ENCODE measurements at regions not wholly inside any gene's neighbourhood (a gene's known extent, or its start where the extent isn't known, plus 50 kb on each side); places are given as distances from the start of the nearest gene placed in this dataset.

DNA sequence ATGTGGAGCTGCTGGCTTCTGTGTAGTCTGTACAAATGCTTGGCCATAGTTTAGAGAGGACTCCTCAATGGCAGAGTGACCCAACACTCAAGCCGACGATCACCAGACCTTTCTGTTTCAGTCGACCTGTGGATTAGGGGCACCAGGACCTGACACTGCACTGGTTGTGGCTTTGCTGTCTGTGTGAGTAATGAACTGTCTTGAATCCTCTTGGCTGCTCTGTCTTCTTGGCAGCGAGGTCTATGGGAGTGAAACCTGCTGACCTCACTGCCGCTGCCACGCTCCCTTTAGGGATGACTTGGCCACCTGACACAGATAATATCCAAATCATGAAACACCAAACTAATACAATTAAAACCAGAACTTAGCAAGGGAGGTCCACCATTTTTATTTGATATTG is 83.5 kb upstream of the C14orf180 start (continued):
- TF ChIP-seq, protein P1, sequence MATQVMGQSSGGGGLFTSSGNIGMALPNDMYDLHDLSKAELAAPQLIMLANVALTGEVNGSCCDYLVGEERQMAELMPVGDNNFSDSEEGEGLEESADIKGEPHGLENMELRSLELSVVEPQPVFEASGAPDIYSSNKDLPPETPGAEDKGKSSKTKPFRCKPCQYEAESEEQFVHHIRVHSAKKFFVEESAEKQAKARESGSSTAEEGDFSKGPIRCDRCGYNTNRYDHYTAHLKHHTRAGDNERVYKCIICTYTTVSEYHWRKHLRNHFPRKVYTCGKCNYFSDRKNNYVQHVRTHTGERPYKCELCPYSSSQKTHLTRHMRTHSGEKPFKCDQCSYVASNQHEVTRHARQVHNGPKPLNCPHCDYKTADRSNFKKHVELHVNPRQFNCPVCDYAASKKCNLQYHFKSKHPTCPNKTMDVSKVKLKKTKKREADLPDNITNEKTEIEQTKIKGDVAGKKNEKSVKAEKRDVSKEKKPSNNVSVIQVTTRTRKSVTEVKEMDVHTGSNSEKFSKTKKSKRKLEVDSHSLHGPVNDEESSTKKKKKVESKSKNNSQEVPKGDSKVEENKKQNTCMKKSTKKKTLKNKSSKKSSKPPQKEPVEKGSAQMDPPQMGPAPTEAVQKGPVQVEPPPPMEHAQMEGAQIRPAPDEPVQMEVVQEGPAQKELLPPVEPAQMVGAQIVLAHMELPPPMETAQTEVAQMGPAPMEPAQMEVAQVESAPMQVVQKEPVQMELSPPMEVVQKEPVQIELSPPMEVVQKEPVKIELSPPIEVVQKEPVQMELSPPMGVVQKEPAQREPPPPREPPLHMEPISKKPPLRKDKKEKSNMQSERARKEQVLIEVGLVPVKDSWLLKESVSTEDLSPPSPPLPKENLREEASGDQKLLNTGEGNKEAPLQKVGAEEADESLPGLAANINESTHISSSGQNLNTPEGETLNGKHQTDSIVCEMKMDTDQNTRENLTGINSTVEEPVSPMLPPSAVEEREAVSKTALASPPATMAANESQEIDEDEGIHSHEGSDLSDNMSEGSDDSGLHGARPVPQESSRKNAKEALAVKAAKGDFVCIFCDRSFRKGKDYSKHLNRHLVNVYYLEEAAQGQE (IDR thresholded peaks at IDR 0.05) = no peak
- TF ChIP-seq EGR1 (IDR thresholded peaks at IDR 0.05; ENCODE audit: low read depth in 2 of 2) = no peak
- no peak for TF ChIP-seq GABPA (IDR thresholded peaks at IDR 0.05 in 1 of 2, conservative IDR thresholded peaks at IDR 0.05 in 1 of 2)

DNA sequence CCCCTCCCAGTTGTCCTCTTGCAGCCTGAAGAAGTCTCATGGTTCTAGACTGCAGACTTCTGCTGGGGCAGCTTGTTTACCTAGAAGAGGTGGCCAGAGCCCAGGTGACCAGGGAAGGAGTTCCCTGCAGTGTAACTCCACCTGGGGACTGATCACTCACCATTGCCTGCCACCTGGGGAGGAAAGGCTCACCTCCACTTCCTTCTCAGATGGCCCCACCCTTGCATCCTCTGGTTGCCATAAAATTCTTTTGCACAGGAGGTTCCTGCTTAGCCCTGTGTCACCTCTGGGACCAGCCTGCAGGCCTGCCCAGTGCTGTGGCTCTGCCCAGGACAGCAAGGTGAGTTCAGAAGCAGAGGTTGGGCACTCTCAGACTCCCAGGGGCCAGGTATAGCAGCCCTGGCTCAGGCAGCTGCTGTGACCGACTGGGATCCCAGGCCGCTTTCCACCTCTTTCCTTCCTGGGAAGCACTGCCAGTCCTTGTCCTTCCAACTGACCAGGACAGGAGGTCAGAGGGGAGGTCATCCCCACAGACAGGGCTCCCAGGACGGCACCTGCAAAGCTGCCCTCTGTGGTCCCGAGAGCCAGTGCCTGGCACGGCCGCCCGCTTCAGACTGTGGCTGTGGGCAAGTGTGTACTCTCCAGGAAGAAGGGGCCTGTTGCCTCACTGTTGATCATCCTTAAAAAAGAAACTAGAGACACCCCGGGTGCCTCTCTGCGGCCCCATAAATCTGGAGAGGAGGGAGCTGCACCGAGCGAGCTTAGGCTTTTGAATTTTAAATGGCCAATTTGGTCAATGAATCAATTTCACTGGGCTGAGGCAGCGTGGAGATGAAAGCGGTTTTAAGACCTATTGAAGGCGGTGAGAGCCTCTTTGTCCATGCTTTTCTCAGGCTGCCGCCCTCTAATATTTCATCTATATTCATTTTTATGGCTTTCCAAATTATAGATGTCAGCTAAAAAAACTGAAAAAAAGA is 79.5 kb upstream of the C14orf180 start:
- no peak overlapping the region for H3K9ac ChIP-seq (ENCODE audit: low read depth in 1 of 2, low read length in 2 of 2)
- H3K9me3 ChIP-seq (ENCODE audit: control insufficient read depth in 4 of 4, low read length in 3 of 4) = peaks cover 4 to 20% (median 8%) of the 10 kb centered on the region in 4 donors
- H3K4me3 ChIP-seq (ENCODE audit: low read depth in 1 of 3, low read length in 3 of 3) = no peak overlapping the region
- no peaks in the 10 kb centered on the region for H3K36me3 ChIP-seq (ENCODE audit: control insufficient read depth in 4 of 4, insufficient read depth in 3 of 4, low read depth in 1 of 4, low read length in 3 of 4)
- TF ChIP-seq, protein P2, sequence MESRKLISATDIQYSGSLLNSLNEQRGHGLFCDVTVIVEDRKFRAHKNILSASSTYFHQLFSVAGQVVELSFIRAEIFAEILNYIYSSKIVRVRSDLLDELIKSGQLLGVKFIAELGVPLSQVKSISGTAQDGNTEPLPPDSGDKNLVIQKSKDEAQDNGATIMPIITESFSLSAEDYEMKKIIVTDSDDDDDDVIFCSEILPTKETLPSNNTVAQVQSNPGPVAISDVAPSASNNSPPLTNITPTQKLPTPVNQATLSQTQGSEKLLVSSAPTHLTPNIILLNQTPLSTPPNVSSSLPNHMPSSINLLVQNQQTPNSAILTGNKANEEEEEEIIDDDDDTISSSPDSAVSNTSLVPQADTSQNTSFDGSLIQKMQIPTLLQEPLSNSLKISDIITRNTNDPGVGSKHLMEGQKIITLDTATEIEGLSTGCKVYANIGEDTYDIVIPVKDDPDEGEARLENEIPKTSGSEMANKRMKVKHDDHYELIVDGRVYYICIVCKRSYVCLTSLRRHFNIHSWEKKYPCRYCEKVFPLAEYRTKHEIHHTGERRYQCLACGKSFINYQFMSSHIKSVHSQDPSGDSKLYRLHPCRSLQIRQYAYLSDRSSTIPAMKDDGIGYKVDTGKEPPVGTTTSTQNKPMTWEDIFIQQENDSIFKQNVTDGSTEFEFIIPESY (IDR thresholded peaks at IDR 0.05) = no peak
- no peak for TF ChIP-seq RAD21 (IDR thresholded peaks at IDR 0.05)
- no peak for TF ChIP-seq HNF4A (conservative IDR thresholded peaks at IDR 0.05)
- TF ChIP-seq GABPA (IDR thresholded peaks at IDR 0.05 in 1 of 2, conservative IDR thresholded peaks at IDR 0.05 in 1 of 2) = no peak
- TF ChIP-seq, protein P1 (IDR thresholded peaks at IDR 0.05) = no peak
- TF ChIP-seq NR2F2 (IDR thresholded peaks at IDR 0.05) = no peak
- TF ChIP-seq, protein P3, sequence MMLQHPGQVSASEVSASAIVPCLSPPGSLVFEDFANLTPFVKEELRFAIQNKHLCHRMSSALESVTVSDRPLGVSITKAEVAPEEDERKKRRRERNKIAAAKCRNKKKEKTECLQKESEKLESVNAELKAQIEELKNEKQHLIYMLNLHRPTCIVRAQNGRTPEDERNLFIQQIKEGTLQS (IDR thresholded peaks at IDR 0.05) = no peak
- TF ChIP-seq SP1 (IDR thresholded peaks at IDR 0.05) = no peak
- no peak for TF ChIP-seq RXRA (IDR thresholded peaks at IDR 0.05)
- TF ChIP-seq, protein P4, sequence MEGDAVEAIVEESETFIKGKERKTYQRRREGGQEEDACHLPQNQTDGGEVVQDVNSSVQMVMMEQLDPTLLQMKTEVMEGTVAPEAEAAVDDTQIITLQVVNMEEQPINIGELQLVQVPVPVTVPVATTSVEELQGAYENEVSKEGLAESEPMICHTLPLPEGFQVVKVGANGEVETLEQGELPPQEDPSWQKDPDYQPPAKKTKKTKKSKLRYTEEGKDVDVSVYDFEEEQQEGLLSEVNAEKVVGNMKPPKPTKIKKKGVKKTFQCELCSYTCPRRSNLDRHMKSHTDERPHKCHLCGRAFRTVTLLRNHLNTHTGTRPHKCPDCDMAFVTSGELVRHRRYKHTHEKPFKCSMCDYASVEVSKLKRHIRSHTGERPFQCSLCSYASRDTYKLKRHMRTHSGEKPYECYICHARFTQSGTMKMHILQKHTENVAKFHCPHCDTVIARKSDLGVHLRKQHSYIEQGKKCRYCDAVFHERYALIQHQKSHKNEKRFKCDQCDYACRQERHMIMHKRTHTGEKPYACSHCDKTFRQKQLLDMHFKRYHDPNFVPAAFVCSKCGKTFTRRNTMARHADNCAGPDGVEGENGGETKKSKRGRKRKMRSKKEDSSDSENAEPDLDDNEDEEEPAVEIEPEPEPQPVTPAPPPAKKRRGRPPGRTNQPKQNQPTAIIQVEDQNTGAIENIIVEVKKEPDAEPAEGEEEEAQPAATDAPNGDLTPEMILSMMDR (IDR thresholded peaks at IDR 0.05; ENCODE audit: low read depth, low read length, missing input control) = no peak
- TF ChIP-seq, protein P5, sequence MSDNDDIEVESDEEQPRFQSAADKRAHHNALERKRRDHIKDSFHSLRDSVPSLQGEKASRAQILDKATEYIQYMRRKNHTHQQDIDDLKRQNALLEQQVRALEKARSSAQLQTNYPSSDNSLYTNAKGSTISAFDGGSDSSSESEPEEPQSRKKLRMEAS (IDR thresholded peaks at IDR 0.05) = no peak
- TF ChIP-seq TAF1 (conservative IDR thresholded peaks at IDR 0.05) = no peak
- no peak for TF ChIP-seq JUND (IDR thresholded peaks at IDR 0.05)
- TF ChIP-seq EGR1 (IDR thresholded peaks at IDR 0.05; ENCODE audit: low read depth in 2 of 2) = no peak
- TF ChIP-seq HNF4G (IDR thresholded peaks at IDR 0.05) = no peak
- TF ChIP-seq FOXA2 (IDR thresholded peaks at IDR 0.05) = no peak
- H3K27ac ChIP-seq (ENCODE audit: low read depth in 1 of 2, low read length in 2 of 2) = no peak overlapping the region
- WGBS = 80% methylated on average over 15 of the region's 15 CpGs
- H3K27me3 ChIP-seq (ENCODE audit: control insufficient read depth in 4 of 4, insufficient read depth in 4 of 4, low read length in 3 of 4) = no peaks in the 10 kb centered on the region
- no peaks in the 10 kb centered on the region for H3K4me1 ChIP-seq (ENCODE audit: control insufficient read depth in 4 of 4, insufficient read depth in 4 of 4, low read length in 3 of 4)
- DNase-seq (ENCODE audit: low spot score) = peak; percentile 22
